Spleen (tissue), 7 donors: ENCODE measurements at regions not wholly inside any gene's neighbourhood (a gene's known extent, or its start where the extent isn't known, plus 50 kb on each side); places are given as distances from the start of the nearest gene placed in this dataset.

Experiments used
- POLR2A ChIP-seq, 3 donors: fragments of 450-650 bp; IDR thresholded peaks; one replicate each; pipeline ENCODE4 v1.5.1; 2017; ENCODE audit warnings: antibody characterized with exemption in 3 of 3, mild to moderate bottlenecking in 1 of 3
- POLR2AphosphoS5 ChIP-seq, 3 donors: sonication (generic); formaldehyde crosslinking; IDR thresholded peaks; one replicate each; pipeline ENCODE4 v1.5.1; 2017; ENCODE audit warnings: antibody characterized with exemption in 3 of 3
- TF ChIP-seq, protein P1 (sequence below), 11 experiments: fragments of 200-600 bp in 7 of 11; fragments of 450-650 bp in 4 of 11; sonication (generic) in 4 of 11; IDR thresholded peaks in 8 of 11; conservative IDR thresholded peaks in 3 of 11; 1 replicate in 7 of 11; 2 replicates in 4 of 11; pipeline versions ENCODE4 v1.4.0 to v1.8.0; 2016 to 2021; ENCODE audit warnings: antibody characterized with exemption in 11 of 11, inconsistent platforms in 4 of 11, mild to moderate bottlenecking in 1 of 11
- donor health status: DM: no; HTN: no; CAD: no; lungs with moderate emphysema.
- donor health status: DM: no; HTN: no; CAD: no.
- donor health status: DM: no; HTN: no; CAD: no.

GRCh38 chr7:94056796-94057207, 52.6 kb upstream of the BET1 start:
- TF ChIP-seq POLR2AphosphoS5 (IDR thresholded peaks at IDR 0.05) (no peak), POLR2A (IDR thresholded peaks at IDR 0.05) (no peak)
- TF ChIP-seq, protein P1, sequence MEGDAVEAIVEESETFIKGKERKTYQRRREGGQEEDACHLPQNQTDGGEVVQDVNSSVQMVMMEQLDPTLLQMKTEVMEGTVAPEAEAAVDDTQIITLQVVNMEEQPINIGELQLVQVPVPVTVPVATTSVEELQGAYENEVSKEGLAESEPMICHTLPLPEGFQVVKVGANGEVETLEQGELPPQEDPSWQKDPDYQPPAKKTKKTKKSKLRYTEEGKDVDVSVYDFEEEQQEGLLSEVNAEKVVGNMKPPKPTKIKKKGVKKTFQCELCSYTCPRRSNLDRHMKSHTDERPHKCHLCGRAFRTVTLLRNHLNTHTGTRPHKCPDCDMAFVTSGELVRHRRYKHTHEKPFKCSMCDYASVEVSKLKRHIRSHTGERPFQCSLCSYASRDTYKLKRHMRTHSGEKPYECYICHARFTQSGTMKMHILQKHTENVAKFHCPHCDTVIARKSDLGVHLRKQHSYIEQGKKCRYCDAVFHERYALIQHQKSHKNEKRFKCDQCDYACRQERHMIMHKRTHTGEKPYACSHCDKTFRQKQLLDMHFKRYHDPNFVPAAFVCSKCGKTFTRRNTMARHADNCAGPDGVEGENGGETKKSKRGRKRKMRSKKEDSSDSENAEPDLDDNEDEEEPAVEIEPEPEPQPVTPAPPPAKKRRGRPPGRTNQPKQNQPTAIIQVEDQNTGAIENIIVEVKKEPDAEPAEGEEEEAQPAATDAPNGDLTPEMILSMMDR (IDR thresholded peaks at IDR 0.05 in 8 of 11, conservative IDR thresholded peaks at IDR 0.05 in 3 of 11), result no peak
